PFSK-1 (cell line): ENCODE measurements at regions not wholly inside any gene's neighbourhood (a gene's known extent, or its start where the extent isn't known, plus 50 kb on each side); places are given as distances from the start of the nearest gene placed in this dataset.

ENCODE experiments used
- POLR2AphosphoS5 ChIP-seq: IDR thresholded peaks from 2 replicates; pipeline ENCODE4 v1.6.1; 2012; ENCODE audit warnings: low read depth, mild to moderate bottlenecking, control low read depth, low read length, moderate library complexity
- REST ChIP-seq, 2 experiments: IDR thresholded peaks; 2 replicates each; pipeline versions ENCODE4 v1.6.1 to v1.8.0; 2011 to 2012; ENCODE audit warnings: low read depth in 2 of 2, low read length in 2 of 2, control low read depth in 1 of 2, inconsistent platforms in 1 of 2, mild to moderate bottlenecking in 1 of 2, moderate library complexity in 1 of 2; ENCODE audit not compliant: insufficient read depth in 1 of 2

DNA sequence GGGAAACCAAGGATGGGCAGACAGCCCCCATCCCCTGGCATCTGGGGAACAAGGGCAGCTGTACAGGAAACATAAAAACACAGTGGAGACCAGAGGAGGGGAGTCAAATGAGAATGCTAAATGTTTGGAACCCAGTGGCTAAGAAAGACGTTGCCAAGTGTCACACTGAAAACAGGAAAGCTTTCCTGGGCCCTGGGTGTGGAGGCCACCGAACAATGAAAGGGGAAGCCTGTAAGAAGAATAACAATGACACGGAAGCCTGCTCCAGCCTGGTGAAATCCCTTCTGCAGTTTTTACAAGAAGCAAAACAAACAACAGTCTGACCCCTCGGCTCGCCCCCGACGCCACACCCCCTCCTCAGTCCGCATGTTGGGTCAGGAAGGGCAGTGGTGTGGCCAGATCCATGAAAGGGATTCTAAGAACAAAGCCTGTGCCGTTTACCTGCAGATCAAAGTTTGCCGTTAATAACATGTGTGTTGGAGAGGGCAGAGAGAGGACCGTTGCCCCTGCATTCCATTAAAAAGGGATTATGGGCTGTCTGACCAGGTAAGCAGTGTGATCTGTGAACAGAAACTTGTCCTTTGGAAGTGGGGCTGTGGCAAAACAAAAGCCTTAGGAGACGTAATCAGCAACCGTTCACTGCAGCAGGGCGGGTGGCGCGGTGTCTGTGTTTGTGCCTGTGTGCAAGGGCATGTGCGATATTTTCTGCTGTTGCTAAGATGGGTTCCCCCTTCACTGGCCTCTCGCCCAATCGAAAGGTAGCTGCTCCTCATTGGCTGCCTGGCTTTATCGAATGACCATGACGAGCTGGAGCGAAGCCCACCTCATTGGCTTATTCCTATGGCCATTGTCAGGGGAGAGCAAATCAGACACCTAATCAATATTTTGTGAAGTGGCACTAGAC is 113.7 kb upstream of the BLID start:
- TF ChIP-seq REST (IDR thresholded peaks at IDR 0.05; ENCODE audit: insufficient read depth in 1 of 2, low read depth in 2 of 2, low read length in 2 of 2) (0 out of 4 replicates have a peak, but pooled peaks of 1 of the 2 experiments have one; percentile 13), POLR2AphosphoS5 (no peak)
